Mucosa of descending colon (tissue), 3 donors: ENCODE measurements at regions not wholly inside any gene's neighbourhood (a gene's known extent, or its start where the extent isn't known, plus 50 kb on each side); places are given as distances from the start of the nearest gene placed in this dataset.

Experiments used
- ATAC-seq: fragments of 200-7000 bp; cut with Tn5 transposase; one replicate; pipeline ENCODE4 v1.9.1; 2020; ENCODE audit warnings: mild to moderate bottlenecking, moderate library complexity
- DNase-seq, 3 donors: peaks; one replicate each; pipeline ENCODE4 v3.0.0-alpha.2; 2020
- H3K36me3 ChIP-seq: fragments of 200-600 bp; one replicate; pipeline ENCODE4 v1.8.0; 2021; ENCODE audit warnings: low read depth, mild to moderate bottlenecking
- H3K4me1 ChIP-seq: fragments of 200-600 bp; one replicate; pipeline ENCODE4 v1.8.0; 2021; ENCODE audit warnings: low read depth, mild to moderate bottlenecking
- H3K4me3 ChIP-seq: fragments of 200-600 bp; one replicate; pipeline ENCODE4 v1.8.0; 2021; ENCODE audit warnings: mild to moderate bottlenecking
- H3K9me3 ChIP-seq: fragments of 200-600 bp; one replicate; pipeline ENCODE4 v1.8.0; 2021; ENCODE audit warnings: mild to moderate bottlenecking
- intact Hi-C, 2 donors: fragments of 100-400 bp; cut with DNase I in 1 of 2; cut with micrococcal nuclease in 1 of 2; formaldehyde crosslinking; loops; one replicate each; pipeline versions ENCODE4 v1.11.0 to v1.11.1; 2022; cut with DNase I, micrococcal nuclease
- TF ChIP-seq, protein P1 (sequence below): fragments of 200-600 bp; IDR thresholded peaks from one replicate; pipeline ENCODE4 v1.8.0; 2022; ENCODE audit warnings: antibody characterized with exemption, mild to moderate bottlenecking
- donor health status: DM: no; HTN: no; CAD: no; lungs with moderate emphysema.
- donor health status: DM: no; HTN: no; CAD: no.
- donor health status: DM: no; HTN: yes; CAD: no.

DNA sequence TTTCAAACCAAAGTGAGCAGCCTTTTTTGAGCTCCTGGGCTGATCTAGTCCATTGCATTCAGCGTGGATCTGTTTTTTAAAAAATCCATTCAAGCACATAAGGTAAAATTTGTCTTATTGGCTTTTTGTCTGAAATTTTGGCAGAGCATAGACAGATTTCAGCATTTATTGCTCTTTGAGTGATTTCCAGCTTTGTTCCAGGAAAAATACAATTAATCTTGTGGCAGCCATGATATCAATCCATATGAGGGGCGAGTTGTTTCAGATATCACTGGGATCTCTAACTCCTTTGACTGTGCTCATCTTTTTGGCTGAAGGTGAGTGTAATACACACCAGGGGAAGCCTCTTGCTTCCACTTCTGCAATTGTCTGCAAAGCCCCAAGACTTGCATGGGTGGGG lies 523.9 kb downstream of the SLC4A3 start:
- TF ChIP-seq, protein P1, sequence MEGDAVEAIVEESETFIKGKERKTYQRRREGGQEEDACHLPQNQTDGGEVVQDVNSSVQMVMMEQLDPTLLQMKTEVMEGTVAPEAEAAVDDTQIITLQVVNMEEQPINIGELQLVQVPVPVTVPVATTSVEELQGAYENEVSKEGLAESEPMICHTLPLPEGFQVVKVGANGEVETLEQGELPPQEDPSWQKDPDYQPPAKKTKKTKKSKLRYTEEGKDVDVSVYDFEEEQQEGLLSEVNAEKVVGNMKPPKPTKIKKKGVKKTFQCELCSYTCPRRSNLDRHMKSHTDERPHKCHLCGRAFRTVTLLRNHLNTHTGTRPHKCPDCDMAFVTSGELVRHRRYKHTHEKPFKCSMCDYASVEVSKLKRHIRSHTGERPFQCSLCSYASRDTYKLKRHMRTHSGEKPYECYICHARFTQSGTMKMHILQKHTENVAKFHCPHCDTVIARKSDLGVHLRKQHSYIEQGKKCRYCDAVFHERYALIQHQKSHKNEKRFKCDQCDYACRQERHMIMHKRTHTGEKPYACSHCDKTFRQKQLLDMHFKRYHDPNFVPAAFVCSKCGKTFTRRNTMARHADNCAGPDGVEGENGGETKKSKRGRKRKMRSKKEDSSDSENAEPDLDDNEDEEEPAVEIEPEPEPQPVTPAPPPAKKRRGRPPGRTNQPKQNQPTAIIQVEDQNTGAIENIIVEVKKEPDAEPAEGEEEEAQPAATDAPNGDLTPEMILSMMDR, result no peak
- Histone ChIP-seq H3K4me3 (no peak overlapping the region), H3K36me3 (no peaks in the 10 kb centered on the region), H3K4me1 (peaks cover 2% of the 10 kb centered on the region), H3K9me3 (no peaks in the 10 kb centered on the region)
- ATAC-seq (no peak), DNase-seq (no peak)
- intact Hi-C loops, result no loop called here

DNA sequence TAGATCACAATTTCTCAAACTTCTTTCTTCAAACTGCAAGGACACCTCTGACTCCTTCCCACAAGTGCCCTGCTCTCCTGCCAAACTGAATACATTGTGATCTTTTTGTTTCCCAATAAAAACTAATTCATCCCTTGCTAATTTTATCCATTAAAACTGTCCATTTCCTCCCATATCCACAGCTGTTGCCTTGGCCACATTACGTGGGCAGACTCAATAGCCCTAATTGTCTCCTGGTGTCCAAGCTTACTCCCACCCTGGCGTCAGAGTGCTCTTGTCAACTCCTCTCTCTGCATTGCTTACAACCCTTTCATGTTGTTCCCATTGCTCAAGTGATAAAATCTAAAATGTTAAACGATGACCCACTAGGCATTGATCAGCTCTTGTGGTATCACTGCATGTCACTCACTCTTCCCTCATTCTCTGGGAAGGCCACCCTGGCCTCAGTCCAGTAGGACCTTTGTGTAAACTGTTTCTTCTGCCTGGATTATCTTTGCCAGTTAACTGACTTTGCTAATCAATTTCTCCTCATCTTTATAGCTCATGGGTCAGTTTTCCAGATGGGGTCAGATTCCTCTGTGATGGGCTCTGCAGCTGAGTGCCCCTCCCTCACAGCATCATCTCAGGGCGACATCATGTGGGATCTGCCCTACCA lies 525.0 kb downstream of the SLC4A3 start:
- ATAC-seq (no peak), DNase-seq (no peak)
- H3K9me3 ChIP-seq, result no peaks in the 10 kb centered on the region
- no peaks in the 10 kb centered on the region for H3K36me3 ChIP-seq
- peaks cover 2% of the 10 kb centered on the region for H3K4me1 ChIP-seq
- TF ChIP-seq, protein P1, result no peak
- H3K4me3 ChIP-seq, result no peak overlapping the region
- intact Hi-C loops, result no loop called here

DNA sequence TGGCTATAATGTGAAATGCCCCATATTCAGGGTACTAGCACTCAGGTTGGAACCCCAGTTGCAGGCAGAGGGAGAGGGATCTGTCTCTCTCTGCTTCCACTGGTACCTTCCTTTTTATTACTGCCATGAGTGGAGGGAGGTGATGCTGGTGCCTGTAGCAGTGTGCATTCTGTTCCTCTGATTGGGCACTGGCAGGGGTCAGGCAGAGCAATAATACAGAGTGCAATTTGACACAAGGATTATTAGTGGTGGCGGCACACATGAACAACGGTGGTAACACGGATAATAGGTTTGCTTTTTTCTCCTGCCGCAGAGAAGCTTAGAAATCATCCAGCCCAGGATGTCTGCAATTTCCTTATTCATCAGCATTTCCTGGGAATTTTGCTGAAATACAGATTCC lies 525.7 kb downstream of the SLC4A3 start:
- Histone ChIP-seq H3K4me3 (no peak overlapping the region), H3K9me3 (no peaks in the 10 kb centered on the region), H3K36me3 (no peaks in the 10 kb centered on the region), H3K4me1 (peaks cover 2% of the 10 kb centered on the region)
- DNase-seq (no peak), ATAC-seq (no peak)
- TF ChIP-seq, protein P1, result no peak
- intact Hi-C loops, result no loop called here

DNA sequence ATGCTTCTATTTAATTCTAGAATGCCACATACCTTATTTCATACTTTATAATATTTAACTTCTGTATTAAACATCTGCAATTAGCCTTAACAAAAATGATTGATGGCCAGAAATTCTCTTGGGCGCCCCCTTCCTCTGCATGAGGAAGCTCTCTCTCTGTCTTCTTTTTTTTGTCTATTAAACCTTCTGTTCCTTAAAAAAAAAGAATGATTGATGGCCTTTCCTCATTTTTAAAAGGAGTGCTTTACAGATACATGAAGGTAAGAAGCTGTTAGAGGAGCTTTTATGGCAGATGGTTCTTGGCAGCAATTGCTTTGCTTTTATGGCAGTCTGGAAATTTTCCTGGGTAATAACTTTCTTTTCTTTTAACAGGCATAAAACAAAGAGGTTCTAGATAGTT lies 526.9 kb downstream of the SLC4A3 start:
- DNase-seq (peak in 1 of 3 donors; percentile 19), ATAC-seq (no peak)
- H3K4me1 ChIP-seq, result peaks cover 2% of the 10 kb centered on the region
- intact Hi-C loops, result no loop called here
- H3K36me3 ChIP-seq, result no peaks in the 10 kb centered on the region
- TF ChIP-seq, protein P1, result no peak
- H3K9me3 ChIP-seq, result no peaks in the 10 kb centered on the region
- H3K4me3 ChIP-seq, result no peak overlapping the region

DNA sequence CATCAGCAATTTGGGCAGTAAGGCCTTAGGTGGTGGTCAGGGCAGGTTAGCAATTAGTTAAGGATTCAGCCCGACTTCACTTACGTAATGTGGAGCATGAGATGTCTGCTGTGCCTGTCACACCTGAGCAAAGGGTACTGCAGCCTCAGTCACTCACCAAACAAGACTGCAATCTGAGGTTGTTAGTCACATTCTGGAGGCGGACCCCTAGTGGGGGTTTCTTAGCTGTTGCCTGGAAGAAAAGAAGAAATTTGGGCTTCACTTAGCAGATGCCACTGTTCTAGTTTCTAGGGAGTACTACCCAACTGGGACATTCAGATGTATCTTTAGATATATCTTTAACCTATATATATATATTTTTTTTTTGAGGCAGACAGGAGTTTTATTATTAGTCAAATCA lies 529.9 kb downstream of the SLC4A3 start:
- Histone ChIP-seq H3K9me3 (no peaks in the 10 kb centered on the region), H3K36me3 (no peaks in the 10 kb centered on the region), H3K4me1 (peaks cover 2% of the 10 kb centered on the region), H3K4me3 (no peak overlapping the region)
- ATAC-seq (no peak), DNase-seq (no peak)
- intact Hi-C loops, result no loop called here
- TF ChIP-seq, protein P1, result no peak

DNA sequence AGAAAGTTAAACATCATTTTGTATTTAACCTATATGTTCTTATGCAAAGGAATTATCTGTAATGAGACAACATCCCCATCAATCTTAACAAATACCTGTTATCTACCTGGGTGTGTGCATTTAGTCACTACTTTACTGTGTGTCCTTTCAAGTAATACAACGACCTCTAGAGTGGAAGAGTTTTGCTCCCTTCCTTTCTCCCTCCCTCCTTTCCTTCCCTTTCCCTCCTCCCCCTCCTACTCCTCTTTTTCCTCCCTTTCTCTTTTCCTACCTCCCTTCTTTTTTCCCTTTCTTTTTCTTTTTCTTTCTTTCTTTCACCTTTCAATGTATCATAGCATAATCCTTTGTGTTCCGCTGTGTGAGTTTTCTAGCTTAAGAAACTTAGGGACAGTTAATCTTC lies 532.3 kb downstream of the SLC4A3 start:
- TF ChIP-seq, protein P1, result no peak
- DNase-seq (no peak), ATAC-seq (no peak)
- no peaks in the 10 kb centered on the region for H3K36me3 ChIP-seq
- no peaks in the 10 kb centered on the region for H3K9me3 ChIP-seq
- H3K4me1 ChIP-seq, result no peaks in the 10 kb centered on the region
- H3K4me3 ChIP-seq, result no peak overlapping the region
- intact Hi-C loops, result no loop called here
